DMS53 treated with DMSO at 0.1 percent for 48 hours (cell line): ENCODE measurements at regions not wholly inside any gene's neighbourhood (a gene's known extent, or its start where the extent isn't known, plus 50 kb on each side); places are given as distances from the start of the nearest gene placed in this dataset.

Experiments
- DNase-seq: peaks from one replicate; lab custom pipeline; 2025; ENCODE audit not compliant: unreplicated experiment; lab: John Stamatoyannopoulos, UW

- no peak for DNase-seq
Measured at GRCh38 chr7:8932751-8933150, 499.3 kb downstream of the NXPH1 start.

- DNase-seq, result no peak
Measured at GRCh38 chr7:8937204-8937603, 503.8 kb downstream of the NXPH1 start.

- DNase-seq, result peak; percentile 26
Measured at GRCh38 chr7:8938044-8938805, 504.8 kb downstream of the NXPH1 start.

GRCh38 chr7:8939446-8939845 is 506.0 kb downstream of the NXPH1 start:
- DNase-seq, result no peak

- no peak for DNase-seq
Measured at GRCh38 chr7:8963722-8964121, 530.3 kb downstream of the NXPH1 start.

- DNase-seq, result no peak
Measured at GRCh38 chr7:8965177-8965576, 531.8 kb downstream of the NXPH1 start.

GRCh38 chr7:8973601-8974000 is 540.2 kb downstream of the NXPH1 start:
- no peak for DNase-seq

GRCh38 chr7:8975681-8976080 is 542.3 kb downstream of the NXPH1 start:
- no peak for DNase-seq

GRCh38 chr7:8982338-8982992 is 549.1 kb downstream of the NXPH1 start:
- DNase-seq, result no peak

GRCh38 chr7:8985255-8985654 is 551.8 kb downstream of the NXPH1 start:
- no peak for DNase-seq

- DNase-seq, result no peak
Measured at GRCh38 chr7:8988267-8988666, 554.9 kb downstream of the NXPH1 start.

- DNase-seq, result no peak
Measured at GRCh38 chr7:8991159-8991558, 557.8 kb downstream of the NXPH1 start.

- DNase-seq, result no peak
Measured at GRCh38 chr7:8998762-8999161, 565.4 kb downstream of the NXPH1 start.

GRCh38 chr7:9013940-9014339 is 580.5 kb downstream of the NXPH1 start:
- DNase-seq, result no peak

GRCh38 chr7:9017286-9017685 is 583.9 kb downstream of the NXPH1 start:
- no peak for DNase-seq

- peak; percentile 11 for DNase-seq
Measured at GRCh38 chr7:9022456-9022855, 589.0 kb downstream of the NXPH1 start.

GRCh38 chr7:9023675-9024294 is 590.4 kb downstream of the NXPH1 start:
- no peak for DNase-seq

- no peak for DNase-seq
Measured at GRCh38 chr7:9026121-9026520, 592.7 kb downstream of the NXPH1 start.

GRCh38 chr7:9028012-9028411 is 594.6 kb downstream of the NXPH1 start:
- no peak for DNase-seq

GRCh38 chr7:9029681-9030530 is 596.5 kb downstream of the NXPH1 start:
- DNase-seq, result no peak

- DNase-seq, result no peak
Measured at GRCh38 chr7:9030976-9031375, 597.6 kb downstream of the NXPH1 start.
